ENCODE measurements at regions not wholly inside any gene's neighbourhood (a gene's known extent, or its start where the extent isn't known, plus 50 kb on each side); places are given as distances from the start of the nearest gene placed in this dataset.

DNA sequence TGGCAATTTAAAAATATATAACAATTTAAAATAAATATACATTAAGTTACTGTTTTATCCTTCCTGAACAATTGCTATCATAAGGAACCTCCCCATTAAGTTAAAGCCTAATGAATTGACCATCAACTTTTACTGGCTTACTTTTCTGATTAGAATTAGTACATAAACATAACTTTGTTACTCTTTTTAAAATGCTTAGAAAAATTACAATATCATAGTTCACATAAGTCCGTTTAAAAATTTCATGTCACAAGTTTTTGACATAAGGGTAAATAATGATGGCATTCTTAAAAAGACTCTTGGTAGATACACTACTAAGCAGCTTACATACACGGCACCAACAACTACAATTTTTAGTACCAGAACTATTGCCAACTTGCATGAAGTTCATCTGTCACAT is 1308.6 kb downstream of the FSCB start:
- TF ChIP-seq POLR2AphosphoS5 (IDR thresholded peaks at IDR 0.05) = no peak
- TF ChIP-seq, protein P1, sequence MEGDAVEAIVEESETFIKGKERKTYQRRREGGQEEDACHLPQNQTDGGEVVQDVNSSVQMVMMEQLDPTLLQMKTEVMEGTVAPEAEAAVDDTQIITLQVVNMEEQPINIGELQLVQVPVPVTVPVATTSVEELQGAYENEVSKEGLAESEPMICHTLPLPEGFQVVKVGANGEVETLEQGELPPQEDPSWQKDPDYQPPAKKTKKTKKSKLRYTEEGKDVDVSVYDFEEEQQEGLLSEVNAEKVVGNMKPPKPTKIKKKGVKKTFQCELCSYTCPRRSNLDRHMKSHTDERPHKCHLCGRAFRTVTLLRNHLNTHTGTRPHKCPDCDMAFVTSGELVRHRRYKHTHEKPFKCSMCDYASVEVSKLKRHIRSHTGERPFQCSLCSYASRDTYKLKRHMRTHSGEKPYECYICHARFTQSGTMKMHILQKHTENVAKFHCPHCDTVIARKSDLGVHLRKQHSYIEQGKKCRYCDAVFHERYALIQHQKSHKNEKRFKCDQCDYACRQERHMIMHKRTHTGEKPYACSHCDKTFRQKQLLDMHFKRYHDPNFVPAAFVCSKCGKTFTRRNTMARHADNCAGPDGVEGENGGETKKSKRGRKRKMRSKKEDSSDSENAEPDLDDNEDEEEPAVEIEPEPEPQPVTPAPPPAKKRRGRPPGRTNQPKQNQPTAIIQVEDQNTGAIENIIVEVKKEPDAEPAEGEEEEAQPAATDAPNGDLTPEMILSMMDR (IDR thresholded peaks at IDR 0.05) = no peak
- TF ChIP-seq EP300 (IDR thresholded peaks at IDR 0.05; ENCODE audit: low read depth) = no peak
